IMR-90 (cell line): ENCODE measurements at regions not wholly inside any gene's neighbourhood (a gene's known extent, or its start where the extent isn't known, plus 50 kb on each side); places are given as distances from the start of the nearest gene placed in this dataset.

Experiments used
- ATAC-seq: fragments of 200-7000 bp; cut with Tn5 transposase; 2 replicates; pipeline ENCODE4 v1.9.1; 2020; ENCODE audit warnings: low read depth, mild to moderate bottlenecking, moderate library complexity
- BruUV-seq: library from RNA; stranded (reverse); fragments of 400-500 nt; replicated peaks from 2 replicates; lab custom pipeline; 2021; lab: Mats Ljungman, UMichigan
- CTCF ChIA-PET: fragments of 300-600 bp; formaldehyde crosslinking; extraction: SDS; loops from one replicate; lab custom pipeline; 2021; ENCODE audit warnings: antibody characterized with exemption; lab: Yijun Ruan, JAX
- POLR2A ChIA-PET: fragments of 300-600 bp; sonication (Branson Sonifier 250); formaldehyde crosslinking; loops from one replicate; lab custom pipeline; 2022; ENCODE audit warnings: antibody characterized with exemption; ENCODE audit not compliant: unreplicated experiment; lab: Charles Lee
- DNase-seq: peaks from one replicate; pipeline ENCODE4 v3.0.0; 2013
- H2AFZ ChIP-seq: replicated peaks from 2 replicates; pipeline ENCODE3; 2013; ENCODE audit warnings: low read length, mild to moderate bottlenecking; ENCODE audit not compliant: poor library complexity
- H2AK5ac ChIP-seq: 2 replicates; pipeline ENCODE4 v1.6.1; 2013; ENCODE audit warnings: low read depth, low read length, inconsistent platforms
- H2AK9ac ChIP-seq: replicated peaks from 2 replicates; pipeline ENCODE3; 2013; ENCODE audit warnings: mild to moderate bottlenecking, low read depth, low read length, moderate library complexity; ENCODE audit not compliant: poor library complexity
- H2BK120ac ChIP-seq: 2 replicates; pipeline ENCODE4 v1.6.1; 2013; ENCODE audit warnings: low read depth, low read length, inconsistent platforms
- H2BK15ac ChIP-seq: 3 replicates; pipeline ENCODE4 v1.6.1; 2013; ENCODE audit warnings: low read depth, low read length, inconsistent platforms
- H2BK20ac ChIP-seq: 2 replicates; pipeline ENCODE4 v1.6.1; 2013; ENCODE audit warnings: low read depth, mild to moderate bottlenecking, inconsistent platforms, low read length, moderate library complexity
- H2BK5ac ChIP-seq: 2 replicates; pipeline ENCODE4 v1.6.1; 2013; ENCODE audit warnings: mild to moderate bottlenecking, low read depth, low read length, inconsistent platforms; ENCODE audit not compliant: poor library complexity, severe bottlenecking
- H3K14ac ChIP-seq: replicated peaks from 2 replicates; pipeline ENCODE4 v1.6.1; 2013; ENCODE audit warnings: low read depth, low read length, inconsistent platforms
- H3K18ac ChIP-seq: 2 replicates; pipeline ENCODE4 v1.6.1; 2013; ENCODE audit warnings: low read depth, low read length, control low read depth
- H3K23ac ChIP-seq: 2 replicates; pipeline ENCODE4 v1.6.1; 2013; ENCODE audit warnings: low read depth, low read length, inconsistent platforms
- H3K27ac ChIP-seq: 2 replicates; pipeline ENCODE4 v1.5.1; 2013; ENCODE audit warnings: mild to moderate bottlenecking, control low read depth, low read length; ENCODE audit not compliant: insufficient read depth
- H3K27me3 ChIP-seq: 2 replicates; pipeline ENCODE4 v1.6.1; 2013; ENCODE audit warnings: low read length; ENCODE audit not compliant: control insufficient read depth, insufficient read depth
- H3K36me3 ChIP-seq: 2 replicates; pipeline ENCODE4 v1.6.1; 2013; ENCODE audit warnings: low read length, mixed read lengths; ENCODE audit not compliant: control insufficient read depth, insufficient read depth
- H3K4ac ChIP-seq: 2 replicates; pipeline ENCODE4 v1.6.1; 2013; ENCODE audit warnings: low read depth, low read length, inconsistent platforms
- H3K4me1 ChIP-seq: 2 replicates; pipeline ENCODE4 v1.6.1; 2013; ENCODE audit warnings: low read length, mixed read lengths; ENCODE audit not compliant: control insufficient read depth, insufficient read depth
- H3K4me2 ChIP-seq: 2 replicates; pipeline ENCODE4 v1.6.1; 2013; ENCODE audit warnings: low read depth, mild to moderate bottlenecking, control low read depth, low read length, moderate library complexity
- H3K4me3 ChIP-seq: 2 replicates; pipeline ENCODE4 v1.5.1; 2013; ENCODE audit warnings: low read depth, mild to moderate bottlenecking, control low read depth, low read length, moderate library complexity; ENCODE audit not compliant: insufficient read depth
- H3K56ac ChIP-seq: 2 replicates; pipeline ENCODE4 v1.6.1; 2013; ENCODE audit warnings: low read length, inconsistent platforms; ENCODE audit not compliant: insufficient read depth; ENCODE audit errors: extremely low read depth
- H3K79me1 ChIP-seq, 2 experiments: 2 replicates each; pipeline ENCODE4 v1.6.1; 2013; ENCODE audit warnings: low read length in 2 of 2, inconsistent platforms in 1 of 2, low read depth in 1 of 2
- H3K9ac ChIP-seq: 2 replicates; pipeline ENCODE4 v1.6.1; 2013; ENCODE audit warnings: low read depth, low read length, control low read depth
- H3K9me1 ChIP-seq: 2 replicates; pipeline ENCODE4 v1.6.1; 2013; ENCODE audit warnings: low read length, inconsistent platforms; ENCODE audit not compliant: insufficient read depth
- H3K9me3 ChIP-seq: 2 replicates; pipeline ENCODE4 v1.6.1; 2013; ENCODE audit warnings: low read length; ENCODE audit not compliant: control insufficient read depth, insufficient read depth
- H4K20me1 ChIP-seq: 2 replicates; pipeline ENCODE4 v1.6.1; 2013; ENCODE audit warnings: low read length, inconsistent platforms; ENCODE audit not compliant: insufficient read depth
- H4K5ac ChIP-seq: 2 replicates; pipeline ENCODE4 v1.6.1; 2013; ENCODE audit warnings: mild to moderate bottlenecking, low read depth, low read length, control low read depth
- H4K8ac ChIP-seq, 2 experiments: 2 replicates each; pipeline ENCODE4 v1.6.1; 2013; ENCODE audit warnings: low read depth in 2 of 2, low read length in 2 of 2, control low read depth in 1 of 2, inconsistent platforms in 1 of 2
- H4K91ac ChIP-seq: 2 replicates; pipeline ENCODE4 v1.6.1; 2013; ENCODE audit warnings: low read depth, low read length, inconsistent platforms; ENCODE audit not compliant: insufficient read depth
- CEBPB ChIP-seq: IDR thresholded peaks from 2 replicates; pipeline ENCODE4 v1.6.1; 2012; ENCODE audit warnings: low read depth, low read length, improper control_type of control experiment
- FOS ChIP-seq: fragments of 150-350 bp; IDR thresholded peaks from 2 replicates; pipeline ENCODE4 v1.6.1; 2016; ENCODE audit warnings: low read depth, low read length
- MAZ ChIP-seq: IDR thresholded peaks from 2 replicates; pipeline ENCODE4 v1.6.1; 2012; ENCODE audit warnings: low read depth, mild to moderate bottlenecking, low read length, improper control_type of control experiment, moderate library complexity, borderline replicate concordance
- MXI1 ChIP-seq: IDR thresholded peaks from 2 replicates; pipeline ENCODE4 v1.6.1; 2012; ENCODE audit warnings: low read depth, mild to moderate bottlenecking, low read length, moderate library complexity, borderline replicate concordance
- NFE2L2 ChIP-seq: fragments of 150-350 bp; IDR thresholded peaks from 2 replicates; pipeline ENCODE4 v1.6.1; 2016; ENCODE audit warnings: low read depth, mild to moderate bottlenecking, low read length
- POLR2A ChIP-seq: IDR thresholded peaks from 2 replicates; pipeline ENCODE4 v1.6.1; 2012; ENCODE audit warnings: mild to moderate bottlenecking, low read depth, low read length
- RCOR1 ChIP-seq: IDR thresholded peaks from 2 replicates; pipeline ENCODE4 v1.6.1; 2012; ENCODE audit warnings: mild to moderate bottlenecking, low read length, improper control_type of control experiment; ENCODE audit not compliant: insufficient replicate concordance
- RFX5 ChIP-seq: IDR thresholded peaks from 2 replicates; pipeline ENCODE4 v1.8.0; 2012; ENCODE audit warnings: low read depth, mild to moderate bottlenecking, low read length, moderate library complexity
- SMC3 ChIP-seq: fragments of 150-350 bp; IDR thresholded peaks from 2 replicates; pipeline ENCODE4 v1.6.1; 2016; ENCODE audit warnings: low read depth, mild to moderate bottlenecking, antibody characterized with exemption, low read length, moderate library complexity
- WGBS, 2 experiments: methylation state at CpG; one replicate each; pipeline versions ENCODE4 v1.1.5 to v1.1.7; 2013; ENCODE audit warnings: missing lambda C conversion rate in 2 of 2; ENCODE audit not compliant: insufficient read length in 1 of 2; ENCODE audit errors: extremely low coverage in 2 of 2; 5-methylcytosine and 5-hydroxymethylcytosine counted together
- dilution Hi-C: fragments of 300-500 bp; cut with HindIII; formaldehyde crosslinking; loops from one replicate; pipeline ENCODE4 v1.14.3; 2018; ENCODE audit warnings: low sequenced_read_pairs; ENCODE audit not compliant: unreplicated experiment
- in situ Hi-C: fragments of 300-500 bp; cut with MboI; formaldehyde crosslinking; loops from 3 replicates; pipeline ENCODE4 v1.14.3; 2019; ENCODE audit warnings: low sequenced_read_pairs, inconsistent platforms, mixed read lengths
- intact Hi-C: fragments of 100-400 bp; cut with micrococcal nuclease; formaldehyde crosslinking; loops from 2 replicates; pipeline ENCODE4 v1.10.0; 2022
- TF ChIP-seq, protein P1 (sequence below): conservative IDR thresholded peaks from 2 replicates; pipeline ENCODE4 v1.5.1; 2012; ENCODE audit warnings: mild to moderate bottlenecking, low read depth, low read length, improper control_type of control experiment

DNA sequence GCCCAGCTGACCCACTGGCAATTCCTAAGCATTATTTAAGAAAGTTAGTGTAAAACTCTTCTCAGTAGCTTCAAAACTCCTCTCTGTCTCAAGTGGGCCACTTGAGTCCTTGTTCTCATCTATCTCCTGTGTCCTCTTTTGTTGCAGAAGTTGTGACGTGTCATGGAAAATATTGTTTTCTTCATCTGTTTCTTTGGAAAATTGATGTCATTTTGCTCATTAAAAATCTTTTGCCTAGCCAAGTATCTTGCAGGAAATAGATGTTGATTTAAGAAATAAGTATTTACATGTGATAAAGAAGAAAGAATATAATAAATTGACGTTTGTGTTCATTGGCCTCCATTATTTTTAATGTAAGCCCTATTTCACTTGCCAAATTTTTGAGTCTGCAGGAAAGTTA, 1158.4 kb upstream of the SEMA6A start:
- no peak overlapping the region for H2BK120ac ChIP-seq
- in situ Hi-C loops: no loop called here
- H2AK5ac ChIP-seq: no peak overlapping the region
- no peaks in the 10 kb centered on the region for H3K4me1 ChIP-seq
- no TSS peak for BruUV-seq
- ChIA-PET POLR2A (no interaction called here), CTCF (interaction anchor here (0.6 kb wide), 1 partner anchor 31 kb away, joined by 3 read pairs; no protein-coding TSS in a partner anchor)
- DNase-seq: no peak
- no peak overlapping the region for H3K4me2 ChIP-seq
- no peak overlapping the region for H4K5ac ChIP-seq
- no peak overlapping the region for H3K56ac ChIP-seq
- H3K27me3 ChIP-seq: no peaks in the 10 kb centered on the region
- no peak overlapping the region for H3K18ac ChIP-seq
- H2BK20ac ChIP-seq: no peak overlapping the region
- H3K9me3 ChIP-seq: no peaks in the 10 kb centered on the region
- no CpG with 5 or more reads among the region's 2 CpGs for WGBS, 2 experiments
- no peak overlapping the region for H3K23ac ChIP-seq
- H2BK5ac ChIP-seq: no peak overlapping the region
- H3K4ac ChIP-seq: no peak overlapping the region
- H3K9me1 ChIP-seq: no peaks in the 10 kb centered on the region
- H3K9ac ChIP-seq: no peak overlapping the region
- dilution Hi-C loops: no loop called here
- H3K36me3 ChIP-seq: no peaks in the 10 kb centered on the region
- H3K27ac ChIP-seq: no peak overlapping the region
- H4K91ac ChIP-seq: no peak overlapping the region
- H2AK9ac ChIP-seq: no peak overlapping the region
- ATAC-seq: no peak
- intact Hi-C loops: no loop called here
- TF ChIP-seq RFX5: no peak
- no peak for TF ChIP-seq MAZ
- TF ChIP-seq NFE2L2: no peak
- no peak for TF ChIP-seq POLR2A
- no peak for TF ChIP-seq SMC3
- TF ChIP-seq RCOR1: no peak
- no peak for TF ChIP-seq FOS
- TF ChIP-seq CEBPB: no peak
- TF ChIP-seq MXI1: no peak
- TF ChIP-seq, protein P1, sequence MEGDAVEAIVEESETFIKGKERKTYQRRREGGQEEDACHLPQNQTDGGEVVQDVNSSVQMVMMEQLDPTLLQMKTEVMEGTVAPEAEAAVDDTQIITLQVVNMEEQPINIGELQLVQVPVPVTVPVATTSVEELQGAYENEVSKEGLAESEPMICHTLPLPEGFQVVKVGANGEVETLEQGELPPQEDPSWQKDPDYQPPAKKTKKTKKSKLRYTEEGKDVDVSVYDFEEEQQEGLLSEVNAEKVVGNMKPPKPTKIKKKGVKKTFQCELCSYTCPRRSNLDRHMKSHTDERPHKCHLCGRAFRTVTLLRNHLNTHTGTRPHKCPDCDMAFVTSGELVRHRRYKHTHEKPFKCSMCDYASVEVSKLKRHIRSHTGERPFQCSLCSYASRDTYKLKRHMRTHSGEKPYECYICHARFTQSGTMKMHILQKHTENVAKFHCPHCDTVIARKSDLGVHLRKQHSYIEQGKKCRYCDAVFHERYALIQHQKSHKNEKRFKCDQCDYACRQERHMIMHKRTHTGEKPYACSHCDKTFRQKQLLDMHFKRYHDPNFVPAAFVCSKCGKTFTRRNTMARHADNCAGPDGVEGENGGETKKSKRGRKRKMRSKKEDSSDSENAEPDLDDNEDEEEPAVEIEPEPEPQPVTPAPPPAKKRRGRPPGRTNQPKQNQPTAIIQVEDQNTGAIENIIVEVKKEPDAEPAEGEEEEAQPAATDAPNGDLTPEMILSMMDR: no peak
- no peak overlapping the region for H2BK15ac ChIP-seq
- no peak overlapping the region for H3K14ac ChIP-seq
- H3K4me3 ChIP-seq: no peak overlapping the region
- no peaks in the 10 kb centered on the region for H4K20me1 ChIP-seq
- H2AFZ ChIP-seq: no peak overlapping the region
- no peaks in the 10 kb centered on the region for H3K79me1 ChIP-seq
- no peak overlapping the region for H4K8ac ChIP-seq
